ENCODE measurements at regions not wholly inside any gene's neighbourhood (a gene's known extent, or its start where the extent isn't known, plus 50 kb on each side); places are given as distances from the start of the nearest gene placed in this dataset.

DNA sequence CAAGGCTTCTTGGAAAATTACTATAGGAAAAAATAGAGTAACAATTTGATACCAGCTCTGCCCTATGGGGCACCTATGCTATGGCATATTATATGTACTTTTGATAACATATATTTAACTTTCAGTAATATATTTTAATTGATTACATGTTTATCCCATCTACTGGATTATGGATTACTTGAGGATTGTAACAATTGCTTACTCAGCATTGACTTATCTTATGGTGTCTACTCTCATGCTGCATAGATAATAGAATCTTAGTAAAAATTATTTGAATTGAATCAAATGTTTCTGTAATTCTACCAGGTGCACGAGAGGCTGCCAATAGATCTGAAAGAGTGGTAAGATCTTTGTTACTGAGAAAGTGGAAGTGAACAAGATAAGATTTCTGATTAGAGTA lies 57.8 kb upstream of the CALCR start:
- DNase-seq = no peak

DNA sequence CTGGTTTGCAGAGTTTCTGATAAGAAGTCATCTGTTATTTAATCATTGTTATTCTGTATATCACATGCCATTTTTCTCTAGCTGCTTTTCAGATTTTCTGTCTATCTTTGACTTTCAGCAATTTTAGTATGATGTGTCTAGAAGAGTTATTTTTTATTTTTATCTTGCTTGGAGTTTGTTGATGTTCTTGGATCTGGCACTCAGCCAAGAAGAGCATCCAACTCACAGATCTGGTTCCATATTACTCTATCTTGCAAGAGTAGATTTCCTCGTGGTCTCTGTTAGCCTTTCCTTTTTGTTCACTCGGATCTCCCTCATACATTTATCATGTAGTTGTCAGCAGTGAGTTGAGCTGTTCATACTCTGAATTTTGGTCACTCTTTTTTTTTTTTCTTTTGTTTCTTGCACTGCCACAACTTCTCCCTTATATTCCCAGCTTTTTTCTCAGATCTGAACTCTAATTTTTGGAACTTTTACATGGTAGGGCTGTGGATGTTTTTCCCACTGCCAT lies 54.8 kb upstream of the CALCR start:
- DNase-seq = no peak

- no peak for DNase-seq
Measured at GRCh38 chr7:93626869-93627268, 52.3 kb upstream of the CALCR start.

Data from NCI-H1105 (cell line).